ENCODE measurements at regions not wholly inside any gene's neighbourhood (a gene's known extent, or its start where the extent isn't known, plus 50 kb on each side); places are given as distances from the start of the nearest gene placed in this dataset.

GRCh38 chr2:129620411-129620810 lies 359.1 kb upstream of the RAB6C start:
- TF ChIP-seq CTCF (IDR thresholded peaks at IDR 0.05 in 4 of 5, conservative IDR thresholded peaks at IDR 0.05 in 1 of 5) (no peak), POLR2A (IDR thresholded peaks at IDR 0.05) (no peak)
